Body of pancreas (tissue), 4 donors: ENCODE measurements at regions not wholly inside any gene's neighbourhood (a gene's known extent, or its start where the extent isn't known, plus 50 kb on each side); places are given as distances from the start of the nearest gene placed in this dataset.

Experiments used
- ATAC-seq: fragments of 150-250 bp; one replicate; pipeline ENCODE4 v1.9.1; 2016
- DNase-seq, 4 donors: peaks; one replicate each; pipeline ENCODE4 v3.0.0-alpha.2; 2019
- H3K27ac ChIP-seq, 4 donors: fragments of 200-600 bp; sonication (generic); 1 replicate in 3 of 4; 2 replicates in 1 of 4; pipeline versions ENCODE4 v1.5.1 to v1.6.1; 2016 to 2019; ENCODE audit warnings: mild to moderate bottlenecking in 1 of 4, mixed read lengths in 1 of 4, moderate library complexity in 1 of 4
- H3K27me3 ChIP-seq, 2 donors: fragments of 200-600 bp; sonication (generic); one replicate each; pipeline ENCODE4 v1.6.0; 2016; ENCODE audit warnings: mild to moderate bottlenecking in 1 of 2
- H3K36me3 ChIP-seq, 2 donors: fragments of 200-600 bp; sonication (generic); replicated peaks in 1 of 2; 2 replicates each; pipeline ENCODE4 v1.5.1; 2016; ENCODE audit warnings: low read depth in 2 of 2; ENCODE audit not compliant: insufficient read depth in 1 of 2
- H3K4me1 ChIP-seq: fragments of 200-600 bp; sonication (generic); one replicate; pipeline ENCODE4 v1.6.0; 2016
- H3K4me3 ChIP-seq, 2 donors: fragments of 200-600 bp; sonication (generic); 1 replicate in 1 of 2; 2 replicates in 1 of 2; pipeline ENCODE4 v1.5.1; 2016 to 2019
- H3K9me3 ChIP-seq, 3 donors: fragments of 200-600 bp; sonication (generic); 1 replicate in 2 of 3; 2 replicates in 1 of 3; pipeline ENCODE4 v1.5.1; 2016
- CTCF ChIP-seq, 7 experiments: fragments of 450-650 bp in 4 of 7; fragments of 200-600 bp in 3 of 7; sonication (generic) in 3 of 7; IDR thresholded peaks; one replicate each; pipeline ENCODE4 v1.5.1; 2016 to 2019; ENCODE audit warnings: antibody characterized with exemption in 7 of 7
- POLR2A ChIP-seq, 3 donors: fragments of 450-650 bp; IDR thresholded peaks; one replicate each; pipeline ENCODE4 v1.6.1; 2016; ENCODE audit warnings: antibody characterized with exemption in 3 of 3, mild to moderate bottlenecking in 2 of 3
- WGBS, 2 donors: methylation state at CpG; one replicate each; pipeline ENCODE4 v1.1.5; 2017; 5-methylcytosine and 5-hydroxymethylcytosine counted together
- intact Hi-C: fragments of 100-400 bp; cut with DNase I; formaldehyde crosslinking; loops from one replicate; pipeline ENCODE4 v1.15.1; 2023

DNA sequence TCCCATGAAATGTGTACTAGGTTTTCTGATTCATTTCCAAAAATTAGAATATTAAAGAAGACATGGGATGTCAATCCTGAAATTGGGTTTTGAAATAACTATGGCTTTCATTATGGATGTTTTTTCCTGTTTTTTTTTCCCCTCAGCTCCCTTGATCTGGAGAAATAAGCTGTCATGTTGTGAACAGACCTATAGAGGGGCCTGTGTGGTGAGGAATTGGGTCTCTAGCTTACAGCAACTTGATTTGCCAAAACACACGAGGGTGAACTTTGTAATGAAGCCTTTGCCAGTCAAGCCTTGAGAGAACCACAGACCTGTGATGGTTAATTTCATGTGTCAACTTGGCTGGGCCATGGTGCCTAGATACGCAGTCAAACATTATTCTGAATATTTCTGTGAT, 2413.6 kb downstream of the PCDH7 start:
- no peaks in the 10 kb centered on the region for H3K4me1 ChIP-seq
- no peak for TF ChIP-seq CTCF (IDR thresholded peaks at IDR 0.05)
- no peak for TF ChIP-seq POLR2A (IDR thresholded peaks at IDR 0.05)
- no peaks in the 10 kb centered on the region for H3K36me3 ChIP-seq
- H3K27ac ChIP-seq, result no peak overlapping the region
- H3K27me3 ChIP-seq, result no peaks in the 10 kb centered on the region
- DNase-seq, result no peak
- 32 to 45% methylated on average over 2 of the region's 2 CpGs for whole genome bisulfite sequencing, 2 donors
- intact Hi-C loops, result no loop called here
- H3K4me3 ChIP-seq, result no peak overlapping the region
- ATAC-seq, result no peak
- H3K9me3 ChIP-seq, result no peaks in the 10 kb centered on the region

- H3K36me3 ChIP-seq, result no peaks in the 10 kb centered on the region
- TF ChIP-seq CTCF (IDR thresholded peaks at IDR 0.05) (no peak), POLR2A (IDR thresholded peaks at IDR 0.05) (no peak)
- DNase-seq (no peak), ATAC-seq (no peak)
- no peaks in the 10 kb centered on the region for H3K4me1 ChIP-seq
- H3K27ac ChIP-seq, result no peak overlapping the region
- 24 to 59% methylated on average over 1 of the region's 1 CpG for WGBS, 2 donors
- intact Hi-C loops, result no loop called here
- H3K4me3 ChIP-seq, result no peak overlapping the region
- no peaks in the 10 kb centered on the region for H3K9me3 ChIP-seq
- H3K27me3 ChIP-seq, result no peaks in the 10 kb centered on the region
Observed at GRCh38 chr4:33134366-33134765, 2414.2 kb downstream of the PCDH7 start.

DNA sequence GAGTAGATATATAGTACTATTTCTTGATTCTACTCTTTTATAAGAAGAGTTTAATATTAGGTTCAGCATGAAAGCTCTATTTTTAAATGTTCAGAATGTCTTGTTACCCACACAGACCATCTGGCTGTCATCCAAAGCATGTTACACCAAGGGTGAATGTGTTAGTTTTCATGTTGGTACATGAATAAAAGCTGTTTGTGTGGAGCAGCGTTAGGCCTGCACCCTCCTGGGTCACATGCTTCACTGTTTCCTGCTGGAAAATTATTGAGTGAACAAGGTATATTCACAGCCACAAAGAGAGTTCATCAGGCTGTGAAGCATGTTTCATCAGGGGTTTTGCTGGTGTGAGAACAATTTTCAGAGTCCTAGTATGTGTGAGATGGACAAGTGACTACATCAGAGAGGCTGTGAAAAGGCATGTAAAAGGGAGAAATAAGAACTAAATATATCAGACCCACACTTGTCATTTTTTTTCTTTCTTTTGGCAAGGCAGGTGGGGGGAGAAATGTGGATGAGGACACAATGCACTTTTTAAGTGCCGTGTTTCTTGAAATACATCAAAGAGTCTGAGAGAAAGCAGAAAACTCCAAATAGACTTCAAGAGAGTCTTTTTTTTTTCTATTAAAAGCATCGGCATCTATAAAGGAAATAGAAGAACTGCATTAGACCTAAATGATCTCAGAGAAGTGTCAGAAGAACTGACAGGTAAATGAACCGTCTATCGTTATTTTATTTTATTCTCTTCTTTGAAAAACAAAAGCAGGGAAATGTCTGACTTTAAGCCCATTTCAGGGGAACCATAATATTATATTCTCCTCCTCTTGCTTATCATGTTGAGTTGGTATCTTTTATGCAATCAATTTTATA, 2429.7 kb downstream of the PCDH7 start:
- Histone ChIP-seq H3K36me3 (no peaks in the 10 kb centered on the region), H3K4me1 (no peaks in the 10 kb centered on the region), H3K4me3 (no peak overlapping the region), H3K27ac (no peak overlapping the region), H3K27me3 (no peaks in the 10 kb centered on the region), H3K9me3 (no peaks in the 10 kb centered on the region)
- DNase-seq, result no peak
- no peak for ATAC-seq
- TF ChIP-seq CTCF (IDR thresholded peaks at IDR 0.05) (no peak), POLR2A (IDR thresholded peaks at IDR 0.05) (no peak)
- intact Hi-C loops, result no loop called here
- 57% methylated on average over 5 of the region's 5 CpGs for WGBS, 2 donors

GRCh38 chr4:33150525-33150910, 2430.3 kb downstream of the PCDH7 start:
- no peak for DNase-seq
- intact Hi-C loops, result no loop called here
- H3K4me3 ChIP-seq, result no peak overlapping the region
- 37 to 39% methylated on average over 3 of the region's 3 CpGs for WGBS, 2 donors
- ATAC-seq, result no peak
- H3K36me3 ChIP-seq, result no peaks in the 10 kb centered on the region
- no peaks in the 10 kb centered on the region for H3K4me1 ChIP-seq
- H3K27me3 ChIP-seq, result no peaks in the 10 kb centered on the region
- no peak overlapping the region for H3K27ac ChIP-seq
- TF ChIP-seq CTCF (IDR thresholded peaks at IDR 0.05) (no peak), POLR2A (IDR thresholded peaks at IDR 0.05) (no peak)
- H3K9me3 ChIP-seq, result no peaks in the 10 kb centered on the region

- 16 to 33% methylated on average over 2 of the region's 2 CpGs for WGBS, 2 donors
- Histone ChIP-seq H3K27ac (no peak overlapping the region), H3K9me3 (no peaks in the 10 kb centered on the region), H3K36me3 (no peaks in the 10 kb centered on the region), H3K4me3 (no peak overlapping the region), H3K27me3 (no peaks in the 10 kb centered on the region), H3K4me1 (no peaks in the 10 kb centered on the region)
- intact Hi-C loops, result no loop called here
- TF ChIP-seq POLR2A (IDR thresholded peaks at IDR 0.05), result no peak
- TF ChIP-seq CTCF (IDR thresholded peaks at IDR 0.05), result peak in 1 of 7 experiments; percentile 8
- no peak for DNase-seq
- ATAC-seq, result no peak
Observed at GRCh38 chr4:33160126-33160525, 2440.0 kb downstream of the PCDH7 start.
